SK-N-SH (cell line): ENCODE measurements at regions not wholly inside any gene's neighbourhood (a gene's known extent, or its start where the extent isn't known, plus 50 kb on each side); places are given as distances from the start of the nearest gene placed in this dataset.
A peak's percentile ranks its signal among the peaks of the same experiment; 100 is the strongest.

Experiments
- CTCF ChIA-PET: fragments of 300-600, 350-600 bp; formaldehyde crosslinking; extraction: SDS; loops from one replicate; lab custom pipeline; 2021; lab: Yijun Ruan, JAX
- POLR2A ChIA-PET: fragments of 350-600 bp; sonication (Branson Sonifier 250); formaldehyde crosslinking; extraction: SDS; loops from one replicate; lab custom pipeline; 2020; ENCODE audit warnings: antibody characterized with exemption, inconsistent platforms; lab: Yijun Ruan, JAX
- DNase-seq: peaks from one replicate; pipeline ENCODE4 v3.0.0; 2012
- H2AFZ ChIP-seq: fragments of 200-600 bp; sonication (generic); 2 replicates; pipeline ENCODE4 v1.8.1; 2016; ENCODE audit warnings: antibody characterized with exemption, mild to moderate bottlenecking, low read depth
- H3F3A ChIP-seq: fragments of 200-600 bp; sonication (generic); replicated peaks from 2 replicates; pipeline ENCODE3; 2016; ENCODE audit warnings: antibody characterized with exemption, mild to moderate bottlenecking; ENCODE audit not compliant: insufficient read depth
- H3K27ac ChIP-seq, 2 experiments: fragments of 200-500 bp in 1 of 2; fragments of 200-600 bp in 1 of 2; sonication (Bioruptor generic) in 1 of 2; sonication (generic), shearing (Covaris generic) in 1 of 2; 2 replicates each; pipeline versions ENCODE4 v1.5.1 to v1.6.1; 2014 to 2016; ENCODE audit warnings: low read depth in 2 of 2, inconsistent platforms in 1 of 2, low read length in 1 of 2, mild to moderate bottlenecking in 1 of 2, mixed read lengths in 1 of 2
- H3K27me3 ChIP-seq: fragments of 200-600 bp; sonication (generic), shearing (Covaris generic); 2 replicates; pipeline ENCODE4 v1.6.1; 2016; ENCODE audit warnings: mixed run types; ENCODE audit not compliant: insufficient read depth
- H3K36me3 ChIP-seq, 2 experiments: fragments of 200-500 bp in 1 of 2; fragments of 200-600 bp in 1 of 2; sonication (Bioruptor generic) in 1 of 2; sonication (generic) in 1 of 2; replicated peaks in 1 of 2; 2 replicates each; pipeline versions ENCODE3 to v1.5.1; 2014 to 2016; ENCODE audit warnings: low read length in 1 of 2, mild to moderate bottlenecking in 1 of 2; ENCODE audit not compliant: insufficient read depth in 2 of 2, control insufficient read depth in 1 of 2
- H3K4me1 ChIP-seq, 2 experiments: fragments of 200-500 bp in 1 of 2; fragments of 200-600 bp in 1 of 2; sonication (Bioruptor generic) in 1 of 2; sonication (generic), shearing (Covaris generic) in 1 of 2; 2 replicates each; pipeline versions ENCODE4 v1.5.1 to v1.6.1; 2014 to 2016; ENCODE audit warnings: low read depth in 1 of 2, low read length in 1 of 2, mixed run types in 1 of 2; ENCODE audit not compliant: insufficient read depth in 2 of 2, control insufficient read depth in 1 of 2
- H3K4me2 ChIP-seq: fragments of 200-600 bp; sonication (generic), shearing (Covaris generic); 2 replicates; pipeline ENCODE4 v1.6.1; 2017; ENCODE audit warnings: mixed run types
- H3K4me3 ChIP-seq, 2 experiments: fragments of 200-500 bp in 1 of 2; fragments of 200-600 bp in 1 of 2; sonication (Bioruptor generic) in 1 of 2; sonication (generic), shearing (Covaris generic) in 1 of 2; 2 replicates each; pipeline versions ENCODE4 v1.5.1 to v1.8.1; 2014 to 2016; ENCODE audit warnings: low read depth in 2 of 2, inconsistent platforms in 1 of 2, low read length in 1 of 2, mild to moderate bottlenecking in 1 of 2, mixed read lengths in 1 of 2, moderate library complexity in 1 of 2
- H3K79me2 ChIP-seq: fragments of 200-600 bp; sonication (generic); 2 replicates; pipeline ENCODE4 v1.8.1; 2017; ENCODE audit warnings: mild to moderate bottlenecking; ENCODE audit not compliant: insufficient read depth
- H3K9ac ChIP-seq: fragments of 200-600 bp; sonication (generic); 2 replicates; pipeline ENCODE4 v1.6.1; 2017; ENCODE audit warnings: mixed run types
- H3K9me2 ChIP-seq: fragments of 200-600 bp; sonication (generic); 2 replicates; pipeline ENCODE4 v1.6.1; 2017; ENCODE audit warnings: mixed run types
- H3K9me3 ChIP-seq: fragments of 200-600 bp; sonication (generic); 2 replicates; pipeline ENCODE4 v1.6.1; 2017; ENCODE audit warnings: mixed run types, mild to moderate bottlenecking, moderate library complexity
- H4K20me1 ChIP-seq: fragments of 200-600 bp; sonication (generic); 2 replicates; pipeline ENCODE4 v1.6.1; 2017; ENCODE audit warnings: mild to moderate bottlenecking, mixed run types; ENCODE audit not compliant: insufficient read depth
- CHD2 ChIP-seq: fragments of 150-350 bp; IDR thresholded peaks from 2 replicates; pipeline ENCODE4 v1.6.1; 2018; ENCODE audit warnings: low read length; ENCODE audit not compliant: partially characterized antibody
- CTCF ChIP-seq: fragments of 200-600 bp; sonication (generic); IDR thresholded peaks from 2 replicates; pipeline ENCODE4 v1.6.1; 2017; ENCODE audit warnings: antibody characterized with exemption, mild to moderate bottlenecking, moderate library complexity
- ELF1 ChIP-seq: IDR thresholded peaks from 2 replicates; pipeline ENCODE4 v1.4.0; 2012
- FOXJ3 ChIP-seq: sonication (generic); formaldehyde crosslinking; IDR thresholded peaks from 2 replicates; pipeline ENCODE4 v1.5.1; 2020; ENCODE audit warnings: mild to moderate bottlenecking, missing genetic modification reagents
- FOXM1 ChIP-seq: IDR thresholded peaks from 2 replicates; pipeline ENCODE4 v1.4.0; 2012; ENCODE audit warnings: low read depth, mild to moderate bottlenecking
- GATA2 ChIP-seq: sonication (generic); formaldehyde crosslinking; IDR thresholded peaks from 2 replicates; pipeline ENCODE4 v1.5.0; 2020; ENCODE audit warnings: mild to moderate bottlenecking, missing genetic modification reagents
- JUND ChIP-seq: IDR thresholded peaks from 2 replicates; pipeline ENCODE4 v1.4.0; 2012
- MEF2A ChIP-seq: IDR thresholded peaks from 2 replicates; pipeline ENCODE4 v1.4.0; 2012; ENCODE audit warnings: low read depth, borderline replicate concordance
- PBX3 ChIP-seq: IDR thresholded peaks from 2 replicates; pipeline ENCODE4; 2012
- RXRA ChIP-seq: IDR thresholded peaks from 2 replicates; pipeline ENCODE4 v1.4.0; 2012; ENCODE audit warnings: low read depth, mild to moderate bottlenecking, borderline replicate concordance
- TCF12 ChIP-seq: IDR thresholded peaks from 2 replicates; pipeline ENCODE4 v1.4.0; 2012
- USF1 ChIP-seq: IDR thresholded peaks from 2 replicates; pipeline ENCODE4 v1.4.0; 2012; ENCODE audit warnings: low read depth, borderline replicate concordance
- USF2 ChIP-seq: fragments of 150-350 bp; IDR thresholded peaks from 2 replicates; pipeline ENCODE4 v1.6.1; 2017; ENCODE audit warnings: antibody characterized with exemption, low read length, low read depth, borderline replicate concordance
- ZBTB33 ChIP-seq: IDR thresholded peaks from 2 replicates; pipeline ENCODE4 v1.4.0; 2012; ENCODE audit warnings: low read depth, borderline replicate concordance
- WGBS: methylation state at CpG from one replicate; pipeline ENCODE4 v1.1.6; 2017; ENCODE audit warnings: low lambda C conversion rate; 5-methylcytosine and 5-hydroxymethylcytosine counted together

GRCh38 chr4:186939766-186940165 is 216.1 kb upstream of the FAT1 start (continued):
- TF ChIP-seq ZBTB33, result no peak
- TF ChIP-seq, all 33 proteins: peak for 0

GRCh38 chr4:186940476-186940875 is 216.8 kb upstream of the FAT1 start:
- Histone ChIP-seq H3F3A (no peaks in the 10 kb centered on the region), H3K9ac (no peak overlapping the region), H3K4me2 (no peak overlapping the region), H3K4me3 (no peak overlapping the region), H3K27me3 (no peaks in the 10 kb centered on the region), H3K4me1 (no peaks in the 10 kb centered on the region; a peak in 1 of 4 replicates), H3K79me2 (no peaks in the 10 kb centered on the region), H3K27ac (no peak overlapping the region), H3K36me3 (no peaks in the 10 kb centered on the region), H4K20me1 (no peaks in the 10 kb centered on the region), H3K9me2 (no peaks in the 10 kb centered on the region), H2AFZ (no peak overlapping the region), H3K9me3 (no peaks in the 10 kb centered on the region)
- TF ChIP-seq CTCF (no peak), RXRA (no peak), USF2 (no peak)
- no peak for DNase-seq
- WGBS, result 36% methylated on average over 2 of the region's 2 CpGs
- ChIA-PET CTCF (no interaction called here), POLR2A (no interaction called here)

- H3K79me2 ChIP-seq, result no peaks in the 10 kb centered on the region
- POLR2A ChIA-PET, result no interaction called here
- H3K9ac ChIP-seq, result no peak overlapping the region
- DNase-seq, result peak; percentile 33
- TF ChIP-seq MEF2A (no peak), ELF1 (no peak), USF1 (no peak), FOXJ3 (no peak), PBX3 (no peak), JUND (no peak), CHD2 (no peak), GATA2 (CRISPR knock-in tag) (no peak), TCF12 (no peak), USF2 (no peak), FOXM1 (no peak)
- TF ChIP-seq, all 33 proteins: peak for 0
- Histone ChIP-seq H4K20me1 (no peaks in the 10 kb centered on the region), H3K27me3 (no peaks in the 10 kb centered on the region; the same call in 1 of the 2 replicates), H3F3A (no peaks in the 10 kb centered on the region), H3K4me1 (no peaks in the 10 kb centered on the region; a peak in 1 of 4 replicates), H3K9me2 (no peaks in the 10 kb centered on the region), H2AFZ (no peak overlapping the region), H3K9me3 (no peaks in the 10 kb centered on the region), H3K4me3 (no peak overlapping the region), H3K36me3 (no peaks in the 10 kb centered on the region), H3K27ac (no peak overlapping the region), H3K4me2 (no peak overlapping the region)
- CTCF ChIA-PET, result no interaction called here
- 39% methylated on average over 6 of the region's 6 CpGs for WGBS
These were observed 219.2 kb upstream of the FAT1 start for GRCh38 chr4:186942758-186943377.
